GM21515 (cell line): ENCODE measurements at regions not wholly inside any gene's neighbourhood (a gene's known extent, or its start where the extent isn't known, plus 50 kb on each side); places are given as distances from the start of the nearest gene placed in this dataset.

ENCODE experiments used
- ATAC-seq: cut with Tn5 transposase; IDR thresholded peaks from one replicate; pipeline ENCODE4 v1.9.1; 2021; ENCODE audit not compliant: unreplicated experiment

- ATAC-seq: peak; percentile 67
Measured at GRCh38 chrX:20437683-20438082, 171.0 kb upstream of the RPS6KA3 start.

- ATAC-seq: no peak
Measured at GRCh38 chrX:20435913-20436312, 169.2 kb upstream of the RPS6KA3 start.

- ATAC-seq: no peak
Measured at GRCh38 chrX:20434986-20435385, 168.3 kb upstream of the RPS6KA3 start.

- ATAC-seq: no peak
Measured at GRCh38 chrX:20433388-20433775, 166.7 kb upstream of the RPS6KA3 start.

GRCh38 chrX:20432746-20433387 lies 166.2 kb upstream of the RPS6KA3 start:
- ATAC-seq: peak; percentile 52

GRCh38 chrX:20432048-20432447 lies 165.3 kb upstream of the RPS6KA3 start:
- no peak for ATAC-seq

- no peak for ATAC-seq
Measured at GRCh38 chrX:20431486-20431885, 164.8 kb upstream of the RPS6KA3 start.

GRCh38 chrX:20427173-20427770 lies 160.6 kb upstream of the RPS6KA3 start:
- ATAC-seq: no peak

GRCh38 chrX:20421697-20422096 lies 155.0 kb upstream of the RPS6KA3 start:
- no peak for ATAC-seq

- ATAC-seq: no peak
Measured at GRCh38 chrX:20421275-20421674, 154.6 kb upstream of the RPS6KA3 start.

GRCh38 chrX:20420058-20420457 lies 153.3 kb upstream of the RPS6KA3 start:
- no peak for ATAC-seq

- no peak for ATAC-seq
Measured at GRCh38 chrX:20418379-20419150, 151.9 kb upstream of the RPS6KA3 start.

GRCh38 chrX:20414762-20415445 lies 148.2 kb upstream of the RPS6KA3 start:
- ATAC-seq: no peak

GRCh38 chrX:20414066-20414465 lies 147.4 kb upstream of the RPS6KA3 start:
- ATAC-seq: no peak

- peak; percentile 64 for ATAC-seq
Measured at GRCh38 chrX:20412871-20413486, 146.3 kb upstream of the RPS6KA3 start.

GRCh38 chrX:20410540-20410939 lies 143.8 kb upstream of the RPS6KA3 start:
- ATAC-seq: no peak

- no peak for ATAC-seq
Measured at GRCh38 chrX:20409991-20410390, 143.3 kb upstream of the RPS6KA3 start.

- ATAC-seq: no peak
Measured at GRCh38 chrX:20402956-20403355, 136.2 kb upstream of the RPS6KA3 start.

GRCh38 chrX:20399728-20400414 lies 133.2 kb upstream of the RPS6KA3 start:
- ATAC-seq: no peak

GRCh38 chrX:20397587-20397986 lies 130.9 kb upstream of the RPS6KA3 start:
- no peak for ATAC-seq

- ATAC-seq: no peak
Measured at GRCh38 chrX:20394451-20394850, 127.7 kb upstream of the RPS6KA3 start.
